ENCODE measurements at regions not wholly inside any gene's neighbourhood (a gene's known extent, or its start where the extent isn't known, plus 50 kb on each side); places are given as distances from the start of the nearest gene placed in this dataset.

GRCh38 chr12:111056618-111057521, 136.5 kb upstream of the MYL2 start:
- 90% methylated on average over 2 of the region's 8 CpGs for WGBS (ENCODE audit: insufficient coverage, low lambda C conversion rate)
- Histone ChIP-seq H3K27ac (ENCODE audit: low read length) (no peak overlapping the region), H3K27me3 (ENCODE audit: control insufficient read depth, insufficient read depth, low read length) (no peaks in the 10 kb centered on the region), H3K4me1 (ENCODE audit: control insufficient read depth, insufficient read depth, low read length) (no peaks in the 10 kb centered on the region), H3K4me3 (ENCODE audit: low read length) (no peak overlapping the region), H3K9me3 (ENCODE audit: control insufficient read depth, low read depth, low read length) (no peaks in the 10 kb centered on the region), H3K36me3 (ENCODE audit: control insufficient read depth, insufficient read depth, low read length) (no peaks in the 10 kb centered on the region)
- peak in 1 of 2 donors; percentile 7 for DNase-seq

GRCh38 chr12:111055181-111055880, 135.0 kb upstream of the MYL2 start:
- no peak for DNase-seq
- WGBS (ENCODE audit: insufficient coverage, low lambda C conversion rate), result no CpG with 5 or more reads among the region's 17 CpGs
- Histone ChIP-seq H3K27me3 (ENCODE audit: control insufficient read depth, insufficient read depth, low read length) (no peaks in the 10 kb centered on the region), H3K36me3 (ENCODE audit: control insufficient read depth, insufficient read depth, low read length) (no peaks in the 10 kb centered on the region), H3K9me3 (ENCODE audit: control insufficient read depth, low read depth, low read length) (no peaks in the 10 kb centered on the region), H3K27ac (ENCODE audit: low read length) (no peak overlapping the region), H3K4me3 (ENCODE audit: low read length) (no peak overlapping the region), H3K4me1 (ENCODE audit: control insufficient read depth, insufficient read depth, low read length) (no peaks in the 10 kb centered on the region)

GRCh38 chr12:111048991-111049390, 128.6 kb upstream of the MYL2 start:
- H3K4me3 ChIP-seq (ENCODE audit: low read length), result no peak overlapping the region
- H3K9me3 ChIP-seq (ENCODE audit: control insufficient read depth, low read depth, low read length), result no peaks in the 10 kb centered on the region
- H3K27me3 ChIP-seq (ENCODE audit: control insufficient read depth, insufficient read depth, low read length), result no peaks in the 10 kb centered on the region
- no peaks in the 10 kb centered on the region for H3K4me1 ChIP-seq (ENCODE audit: control insufficient read depth, insufficient read depth, low read length)
- DNase-seq, result no peak
- no peak overlapping the region for H3K27ac ChIP-seq (ENCODE audit: low read length)
- no CpG with 5 or more reads among the region's 2 CpGs for WGBS (ENCODE audit: insufficient coverage, low lambda C conversion rate)
- H3K36me3 ChIP-seq (ENCODE audit: control insufficient read depth, insufficient read depth, low read length), result no peaks in the 10 kb centered on the region

GRCh38 chr12:111046896-111047295, 126.5 kb upstream of the MYL2 start:
- Histone ChIP-seq H3K9me3 (ENCODE audit: control insufficient read depth, low read depth, low read length) (no peaks in the 10 kb centered on the region), H3K36me3 (ENCODE audit: control insufficient read depth, insufficient read depth, low read length) (no peaks in the 10 kb centered on the region), H3K27me3 (ENCODE audit: control insufficient read depth, insufficient read depth, low read length) (peaks cover 2% of the 10 kb centered on the region), H3K27ac (ENCODE audit: low read length) (no peak overlapping the region), H3K4me3 (ENCODE audit: low read length) (no peak overlapping the region), H3K4me1 (ENCODE audit: control insufficient read depth, insufficient read depth, low read length) (no peaks in the 10 kb centered on the region)
- DNase-seq, result no peak
- 20% methylated on average over 1 of the region's 22 CpGs for WGBS (ENCODE audit: insufficient coverage, low lambda C conversion rate)

GRCh38 chr12:111045941-111046340, 125.6 kb upstream of the MYL2 start:
- Histone ChIP-seq H3K4me3 (ENCODE audit: low read length) (no peak overlapping the region), H3K36me3 (ENCODE audit: control insufficient read depth, insufficient read depth, low read length) (no peaks in the 10 kb centered on the region), H3K27ac (ENCODE audit: low read length) (no peak overlapping the region), H3K27me3 (ENCODE audit: control insufficient read depth, insufficient read depth, low read length) (peaks cover 2% of the 10 kb centered on the region), H3K4me1 (ENCODE audit: control insufficient read depth, insufficient read depth, low read length) (no peaks in the 10 kb centered on the region), H3K9me3 (ENCODE audit: control insufficient read depth, low read depth, low read length) (no peaks in the 10 kb centered on the region)
- no CpG with 5 or more reads among the region's 7 CpGs for WGBS (ENCODE audit: insufficient coverage, low lambda C conversion rate)
- DNase-seq, result no peak

- H3K9me3 ChIP-seq (ENCODE audit: control insufficient read depth, low read depth, low read length), result no peaks in the 10 kb centered on the region
- H3K36me3 ChIP-seq (ENCODE audit: control insufficient read depth, insufficient read depth, low read length), result no peaks in the 10 kb centered on the region
- DNase-seq, result no peak
- H3K4me3 ChIP-seq (ENCODE audit: low read length), result no peak overlapping the region
- H3K27me3 ChIP-seq (ENCODE audit: control insufficient read depth, insufficient read depth, low read length), result peaks cover 39% of the 10 kb centered on the region
- H3K27ac ChIP-seq (ENCODE audit: low read length), result no peak overlapping the region
- 100% methylated on average over 1 of the region's 2 CpGs for WGBS (ENCODE audit: insufficient coverage, low lambda C conversion rate)
- H3K4me1 ChIP-seq (ENCODE audit: control insufficient read depth, insufficient read depth, low read length), result no peaks in the 10 kb centered on the region
Measured at GRCh38 chr12:111041091-111041490, 120.7 kb upstream of the MYL2 start.

- WGBS (ENCODE audit: insufficient coverage, low lambda C conversion rate), result 100% methylated on average over 1 of the region's 3 CpGs
- no peaks in the 10 kb centered on the region for H3K36me3 ChIP-seq (ENCODE audit: control insufficient read depth, insufficient read depth, low read length)
- DNase-seq, result no peak
- H3K27ac ChIP-seq (ENCODE audit: low read length), result no peak overlapping the region
- H3K9me3 ChIP-seq (ENCODE audit: control insufficient read depth, low read depth, low read length), result no peaks in the 10 kb centered on the region
- no peaks in the 10 kb centered on the region for H3K4me1 ChIP-seq (ENCODE audit: control insufficient read depth, insufficient read depth, low read length)
- no peak overlapping the region for H3K4me3 ChIP-seq (ENCODE audit: low read length)
- peaks cover 43% of the 10 kb centered on the region for H3K27me3 ChIP-seq (ENCODE audit: control insufficient read depth, insufficient read depth, low read length)
Measured at GRCh38 chr12:111040690-111041089, 120.3 kb upstream of the MYL2 start.

GRCh38 chr12:111038941-111039340, 118.6 kb upstream of the MYL2 start:
- Histone ChIP-seq H3K36me3 (ENCODE audit: control insufficient read depth, insufficient read depth, low read length) (no peaks in the 10 kb centered on the region), H3K27ac (ENCODE audit: low read length) (no peak overlapping the region), H3K27me3 (ENCODE audit: control insufficient read depth, insufficient read depth, low read length) (peaks cover 53% of the 10 kb centered on the region), H3K9me3 (ENCODE audit: control insufficient read depth, low read depth, low read length) (no peaks in the 10 kb centered on the region), H3K4me3 (ENCODE audit: low read length) (no peak overlapping the region), H3K4me1 (ENCODE audit: control insufficient read depth, insufficient read depth, low read length) (no peaks in the 10 kb centered on the region)
- WGBS (ENCODE audit: insufficient coverage, low lambda C conversion rate), result no CpG with 5 or more reads among the region's 5 CpGs
- no peak for DNase-seq

- Histone ChIP-seq H3K27ac (ENCODE audit: low read length) (no peak overlapping the region), H3K4me1 (ENCODE audit: control insufficient read depth, insufficient read depth, low read length) (no peaks in the 10 kb centered on the region), H3K4me3 (ENCODE audit: low read length) (no peak overlapping the region), H3K36me3 (ENCODE audit: control insufficient read depth, insufficient read depth, low read length) (no peaks in the 10 kb centered on the region), H3K27me3 (ENCODE audit: control insufficient read depth, insufficient read depth, low read length) (peaks cover 56% of the 10 kb centered on the region), H3K9me3 (ENCODE audit: control insufficient read depth, low read depth, low read length) (no peaks in the 10 kb centered on the region)
- no CpG with 5 or more reads among the region's 6 CpGs for WGBS (ENCODE audit: insufficient coverage, low lambda C conversion rate)
- DNase-seq, result no peak
Measured at GRCh38 chr12:111038077-111038476, 117.7 kb upstream of the MYL2 start.

GRCh38 chr12:111037047-111037446, 116.7 kb upstream of the MYL2 start:
- Histone ChIP-seq H3K36me3 (ENCODE audit: control insufficient read depth, insufficient read depth, low read length) (no peaks in the 10 kb centered on the region), H3K4me1 (ENCODE audit: control insufficient read depth, insufficient read depth, low read length) (no peaks in the 10 kb centered on the region), H3K27me3 (ENCODE audit: control insufficient read depth, insufficient read depth, low read length) (peaks cover 67% of the 10 kb centered on the region), H3K27ac (ENCODE audit: low read length) (no peak overlapping the region), H3K4me3 (ENCODE audit: low read length) (no peak overlapping the region), H3K9me3 (ENCODE audit: control insufficient read depth, low read depth, low read length) (no peaks in the 10 kb centered on the region)
- no CpG with 5 or more reads among the region's 23 CpGs for WGBS (ENCODE audit: insufficient coverage, low lambda C conversion rate)
- no peak for DNase-seq

All from large intestine (tissue), 3 donors.